Stimulated activated CD4-positive, alpha-beta T cell treated with anti-CD3 and anti-CD28 coated beads, Interleukin-1b, Interleukin-23, amount 100 ng/mL, for 4 hours (primary cell): ENCODE measurements at regions not wholly inside any gene's neighbourhood (a gene's known extent, or its start where the extent isn't known, plus 50 kb on each side); places are given as distances from the start of the nearest gene placed in this dataset.

ENCODE experiments used
- DNase-seq, 2 donors: peaks; one replicate each; pipeline ENCODE4 v3.0.0-alpha.2; 2020; ENCODE audit warnings: low read depth in 2 of 2

DNA sequence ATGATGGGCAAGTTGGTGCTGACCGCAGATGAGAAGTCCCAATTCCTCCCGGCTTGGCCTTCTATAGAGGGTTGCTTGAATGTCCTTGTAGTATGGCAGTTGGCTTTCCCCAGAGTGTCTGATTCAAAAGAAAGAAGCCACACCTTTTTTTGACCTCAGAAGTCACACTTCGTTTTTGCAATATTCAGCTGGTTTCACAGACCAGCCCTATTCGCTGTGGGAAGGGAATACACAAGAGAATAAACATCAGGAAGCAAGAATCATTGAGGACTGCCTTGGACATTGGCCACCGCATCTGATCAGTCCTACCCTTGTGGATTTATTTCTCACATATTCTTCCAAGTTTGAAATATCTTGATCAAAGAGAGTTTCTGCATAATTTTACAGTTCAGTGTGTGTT lies 228.6 kb upstream of the SUCLG2 start:
- no peak for DNase-seq

DNA sequence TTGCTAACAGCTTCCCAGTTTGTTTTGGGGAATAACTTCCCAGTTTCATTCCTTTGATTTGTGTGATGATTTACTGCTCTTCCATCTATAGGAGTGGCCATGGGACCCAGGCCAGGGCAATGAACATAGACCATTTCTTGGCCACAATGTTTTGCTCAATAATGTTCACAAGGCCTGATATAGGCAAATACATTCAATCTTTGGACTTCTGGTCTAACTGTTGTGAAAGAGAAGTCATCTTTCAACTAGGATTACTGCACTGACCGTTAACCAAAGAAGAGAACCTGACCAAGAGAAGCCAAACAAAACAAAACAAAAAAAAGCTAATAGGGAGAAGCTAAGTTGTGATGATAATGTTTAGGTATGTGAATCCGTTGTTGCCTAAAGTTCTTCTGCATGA lies 221.8 kb upstream of the SUCLG2 start:
- DNase-seq: no peak

DNA sequence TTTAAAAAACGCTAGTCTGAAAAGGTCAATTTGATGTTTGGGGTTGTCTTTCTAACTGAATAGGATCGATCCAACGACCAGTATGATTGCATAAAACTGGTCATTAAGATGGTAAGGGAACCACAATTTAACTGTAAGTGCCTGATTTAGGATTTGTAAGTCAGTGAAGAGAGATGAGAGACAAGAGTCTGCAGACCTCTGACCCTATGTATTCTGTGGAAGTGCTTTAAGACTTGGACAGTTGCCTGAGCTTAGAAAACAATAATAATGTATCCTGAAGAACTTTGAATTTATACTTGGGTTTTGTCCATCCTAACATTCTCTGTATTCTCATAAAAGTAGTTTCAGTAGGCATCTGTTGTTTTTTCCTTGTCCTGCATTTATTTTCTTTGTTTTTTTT lies 221.4 kb upstream of the SUCLG2 start:
- DNase-seq: no peak

DNA sequence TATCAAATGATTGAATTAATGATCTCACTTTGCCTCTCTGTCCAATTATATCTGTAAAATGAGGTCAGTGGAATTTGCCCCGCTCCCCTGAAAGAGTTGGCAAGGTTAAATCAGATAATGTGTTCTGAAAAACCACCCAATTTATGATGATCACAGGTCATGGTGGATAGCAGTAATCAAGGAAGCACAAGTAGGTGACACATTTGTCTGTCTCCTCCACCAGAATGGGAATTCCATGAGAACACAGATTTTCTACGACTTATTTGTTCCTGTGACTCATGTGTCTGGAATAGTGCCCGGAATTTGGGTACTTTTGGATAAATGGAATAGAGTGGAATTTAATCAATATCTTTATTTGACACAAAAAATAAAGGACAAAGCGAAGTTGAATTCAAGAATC lies 220.9 kb upstream of the SUCLG2 start:
- no peak for DNase-seq

DNA sequence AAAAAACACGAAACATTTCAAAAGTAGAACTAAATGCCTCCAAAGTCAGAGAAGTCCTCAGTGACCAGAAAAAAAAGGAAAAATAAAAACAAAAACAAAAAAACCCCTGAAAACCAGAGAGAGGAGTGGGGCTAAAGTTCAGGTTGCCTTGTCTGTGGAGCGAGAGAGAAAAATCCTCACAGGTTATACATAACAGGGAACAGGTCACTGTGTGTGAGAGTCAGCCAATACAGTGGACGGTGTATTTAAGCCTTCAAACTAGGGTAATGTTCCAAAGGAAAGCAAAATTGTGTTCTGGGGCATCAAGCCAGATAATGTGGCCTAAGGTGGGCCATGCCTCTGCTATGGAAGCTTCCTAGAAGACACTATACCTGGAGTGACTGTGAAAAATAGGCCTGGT lies 216.1 kb upstream of the SUCLG2 start:
- DNase-seq: no peak

DNA sequence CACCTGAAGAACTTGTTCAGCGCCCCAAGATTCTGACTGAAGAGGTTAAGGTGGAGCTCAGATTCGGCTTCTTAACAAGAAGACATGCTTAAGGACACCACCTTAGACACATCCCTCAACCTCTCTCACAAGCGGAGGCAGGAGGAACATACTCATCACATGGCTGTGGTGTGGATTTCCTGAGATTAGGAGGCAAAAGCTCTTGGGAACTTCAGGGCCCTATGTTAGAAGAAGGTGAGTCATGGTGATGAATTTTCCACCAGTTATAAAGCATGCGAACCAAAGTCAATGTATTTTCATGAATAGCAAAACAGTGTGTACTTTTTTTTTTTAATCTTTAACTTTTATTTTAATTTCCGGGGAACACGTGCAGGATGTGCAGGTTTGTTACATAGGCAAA lies 212.2 kb upstream of the SUCLG2 start:
- no peak for DNase-seq

DNA sequence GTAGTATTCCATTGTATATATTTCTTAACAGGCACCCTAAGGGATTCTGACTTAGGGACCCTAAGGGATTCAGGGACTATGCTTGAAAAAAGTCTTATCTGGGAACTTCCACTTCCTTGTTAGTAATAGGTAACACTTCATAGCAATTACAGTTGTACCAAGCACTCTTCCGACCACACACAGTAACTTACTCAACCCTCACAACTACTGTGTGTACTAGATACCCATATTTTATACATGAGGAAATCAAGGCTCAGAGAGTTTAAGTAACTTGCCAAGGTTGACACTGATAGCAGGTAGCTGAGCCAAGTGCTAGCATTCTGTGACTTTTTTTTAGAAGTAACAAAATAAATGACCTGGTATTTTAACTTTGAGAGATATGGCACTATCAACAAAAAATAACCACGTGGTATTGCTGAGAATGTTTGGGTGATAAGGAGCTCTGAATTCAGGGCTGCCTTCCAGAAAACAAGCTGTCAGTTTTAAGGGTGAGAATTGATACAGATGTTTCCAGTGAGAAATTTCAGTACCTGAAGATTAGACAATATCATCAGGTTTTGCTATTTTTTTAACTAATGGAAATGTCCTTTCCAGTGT lies 210.3 kb upstream of the SUCLG2 start:
- no peak for DNase-seq

DNA sequence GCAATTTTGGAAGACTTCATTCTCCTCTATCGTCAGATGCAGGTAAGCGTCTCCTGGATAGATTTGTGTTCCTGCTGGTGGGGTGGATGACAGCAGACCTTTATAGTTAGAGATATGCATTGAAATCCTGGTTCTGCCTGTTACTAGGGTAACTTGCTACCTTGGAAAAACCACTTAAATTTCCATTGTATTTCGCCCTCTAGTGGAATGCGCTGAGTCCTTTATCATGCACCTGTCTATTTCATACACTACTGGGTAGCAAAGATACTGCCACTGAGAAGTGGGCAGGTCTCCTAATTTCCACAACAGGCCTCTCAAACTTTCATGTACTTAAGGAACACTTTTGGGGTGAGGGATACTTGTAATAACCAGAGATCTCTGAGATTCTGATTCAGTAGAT lies 209.5 kb upstream of the SUCLG2 start:
- DNase-seq: no peak

DNA sequence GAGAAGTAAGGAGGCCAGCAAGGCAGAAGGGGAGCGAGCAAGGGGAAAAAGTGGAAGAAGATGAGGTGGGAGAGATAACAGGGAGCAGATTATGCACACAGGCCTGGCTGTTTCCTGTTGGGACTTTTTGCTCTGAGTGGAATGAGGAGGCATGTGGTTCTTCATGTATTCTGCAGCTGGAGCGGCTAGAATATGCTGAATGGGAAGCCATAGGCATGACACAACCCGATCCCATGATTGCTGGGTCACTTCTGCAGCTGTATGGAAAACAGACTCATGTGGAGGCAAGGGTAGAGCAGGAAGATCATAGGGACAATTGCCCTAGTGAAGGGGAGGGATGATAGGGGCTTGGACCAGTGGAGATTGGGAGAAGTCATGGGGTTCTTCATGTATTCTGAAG lies 206.0 kb upstream of the SUCLG2 start:
- DNase-seq: no peak

DNA sequence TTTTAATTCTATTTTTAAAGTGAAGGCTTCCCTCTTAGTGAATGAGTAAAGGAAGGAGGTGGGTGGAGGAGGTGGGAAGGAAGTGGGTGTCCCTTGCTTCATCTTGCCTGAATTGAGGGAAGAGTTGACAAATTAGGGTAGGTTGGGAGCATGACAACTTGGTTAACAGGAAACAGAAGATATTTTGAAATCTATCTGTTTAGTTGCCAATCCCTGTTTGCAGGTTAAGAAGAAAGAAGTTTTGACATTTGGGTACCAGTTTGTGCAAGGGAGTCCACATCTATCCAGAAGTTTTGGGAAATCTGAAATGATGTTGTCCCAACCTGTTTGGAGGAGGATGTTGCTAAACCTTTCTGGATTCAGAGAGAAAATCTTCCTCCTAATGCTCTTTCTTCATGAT lies 204.1 kb upstream of the SUCLG2 start:
- DNase-seq: no peak

DNA sequence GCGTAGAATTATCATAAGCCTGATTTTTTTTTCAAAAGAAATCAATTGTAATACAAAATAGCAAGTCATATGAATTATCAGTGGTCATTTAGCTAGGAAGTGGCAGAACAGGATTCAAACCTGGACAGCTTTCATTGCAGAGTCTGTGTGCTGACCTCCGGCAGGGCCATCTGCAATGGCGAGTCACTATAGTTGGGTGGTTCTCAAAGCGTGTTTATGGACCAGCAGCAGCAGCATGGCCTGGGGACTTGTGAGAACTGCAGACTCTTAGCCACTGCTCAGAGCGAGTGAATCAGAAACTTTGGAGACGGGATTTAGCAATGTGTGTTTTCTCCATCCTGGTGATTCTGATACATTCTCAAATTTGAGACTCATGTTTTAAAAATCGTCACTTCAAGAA lies 202.3 kb upstream of the SUCLG2 start:
- no peak for DNase-seq

DNA sequence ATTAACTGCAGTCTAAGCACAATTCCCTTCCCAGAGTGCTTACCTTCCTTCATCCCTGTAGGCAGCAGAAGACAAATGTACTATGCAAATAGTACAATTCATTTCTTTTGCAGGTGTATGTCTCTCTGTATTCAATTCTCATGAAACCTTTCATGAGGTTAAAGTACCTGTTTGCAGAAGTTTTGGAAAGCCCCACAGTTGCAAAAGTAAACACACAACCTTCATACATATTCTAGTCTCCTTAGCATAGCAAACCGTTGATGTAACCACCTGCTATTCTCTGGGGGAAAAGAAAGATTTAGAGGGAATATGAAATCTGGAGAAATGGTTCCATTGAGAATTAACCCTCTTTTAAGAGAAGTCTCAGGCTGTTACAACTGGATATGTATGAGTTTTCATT lies 200.3 kb upstream of the SUCLG2 start:
- no peak for DNase-seq

DNA sequence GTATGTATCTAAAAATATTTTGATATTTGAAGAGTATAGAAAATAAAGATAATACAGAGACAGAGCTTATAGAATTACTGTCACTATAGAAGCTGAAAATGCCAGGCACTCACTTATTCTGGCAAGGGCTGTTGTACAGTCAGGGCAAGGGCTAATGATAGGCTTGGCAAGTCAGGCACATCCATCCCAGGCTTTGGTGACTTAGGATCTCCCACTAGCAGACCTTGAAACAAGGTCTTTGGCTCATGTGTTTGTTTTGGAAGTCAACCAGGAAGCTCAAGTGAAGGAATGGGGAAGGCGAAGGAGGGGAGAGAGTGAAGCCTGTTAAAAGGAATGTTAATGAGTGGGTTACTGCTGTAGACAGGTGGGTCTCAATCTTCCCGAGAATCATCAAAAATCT lies 199.1 kb upstream of the SUCLG2 start:
- DNase-seq: no peak

DNA sequence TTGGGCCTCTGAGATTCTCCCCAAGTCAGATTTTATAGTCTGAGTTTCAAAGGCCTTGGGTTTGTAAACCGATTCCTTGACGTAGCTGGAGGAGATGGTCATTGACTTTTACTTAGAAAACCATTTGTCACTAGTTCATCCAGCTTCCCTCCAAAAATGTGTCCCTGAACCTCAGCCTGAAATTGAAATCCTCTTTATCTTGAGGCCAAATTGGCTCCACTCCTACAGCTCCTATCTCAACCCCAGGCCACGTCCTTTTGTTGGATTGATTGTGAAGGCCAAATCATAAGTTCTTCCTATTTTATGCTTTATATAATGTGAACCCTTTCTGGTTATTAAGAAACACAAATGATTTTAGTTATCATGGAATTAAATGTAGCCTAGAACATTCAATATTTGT lies 193.9 kb upstream of the SUCLG2 start:
- no peak for DNase-seq

DNA sequence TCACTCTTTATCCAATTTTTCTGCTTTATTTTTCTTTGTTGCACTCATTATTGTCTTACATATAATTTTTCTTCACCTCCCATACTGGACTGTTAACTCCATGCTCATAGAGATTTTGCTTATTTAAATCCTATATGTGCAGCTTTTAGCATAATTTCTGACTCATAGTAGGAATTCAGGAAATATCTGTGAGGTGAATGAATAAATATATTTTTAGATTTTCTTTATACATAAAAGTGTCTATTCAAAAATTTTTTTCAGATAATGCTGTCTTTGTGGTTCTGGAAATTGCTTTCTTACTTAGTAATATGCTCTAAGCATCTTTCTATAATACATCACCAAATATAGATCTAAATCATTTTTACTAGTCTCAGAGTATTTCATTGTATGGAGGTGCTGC lies 191.8 kb upstream of the SUCLG2 start:
- no peak for DNase-seq

DNA sequence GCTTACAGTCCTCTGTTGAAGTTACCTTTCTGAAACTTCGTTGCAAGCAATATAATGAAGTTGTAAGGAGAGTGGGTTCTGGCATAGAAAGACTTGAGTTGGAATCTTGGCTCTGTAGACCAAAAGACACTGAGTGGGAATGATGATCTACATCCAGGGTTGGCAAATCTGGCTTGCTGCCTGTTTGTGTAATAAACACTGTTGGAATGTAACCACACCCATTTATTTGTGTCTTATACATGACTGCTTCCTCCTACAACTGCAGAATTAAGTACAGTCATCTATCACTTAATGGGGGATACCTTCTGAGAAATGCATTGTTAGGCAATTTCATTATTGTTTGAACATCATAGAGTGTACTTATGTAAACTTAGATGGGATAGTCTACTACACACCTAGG lies 178.4 kb upstream of the SUCLG2 start:
- no peak for DNase-seq

DNA sequence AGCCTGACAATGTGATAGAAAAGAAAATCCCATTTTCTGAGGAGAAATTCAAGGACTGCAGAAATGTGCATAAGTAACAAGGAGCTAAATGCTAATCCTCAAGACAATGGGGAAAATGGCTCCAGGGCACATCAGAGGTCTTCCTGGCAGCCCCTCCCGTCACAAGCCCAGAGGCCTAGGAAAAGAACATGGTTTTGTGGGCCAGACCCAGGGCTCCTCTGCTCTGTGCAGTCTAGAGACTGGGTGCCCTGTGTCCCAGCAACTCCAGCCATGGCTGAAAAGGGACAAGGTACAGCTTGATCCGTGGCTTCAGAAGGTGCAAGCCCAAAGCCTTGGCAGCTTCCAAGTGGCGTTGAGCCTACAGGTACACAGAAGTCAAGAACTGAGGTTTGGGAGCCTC lies 176.8 kb upstream of the SUCLG2 start:
- no peak for DNase-seq

DNA sequence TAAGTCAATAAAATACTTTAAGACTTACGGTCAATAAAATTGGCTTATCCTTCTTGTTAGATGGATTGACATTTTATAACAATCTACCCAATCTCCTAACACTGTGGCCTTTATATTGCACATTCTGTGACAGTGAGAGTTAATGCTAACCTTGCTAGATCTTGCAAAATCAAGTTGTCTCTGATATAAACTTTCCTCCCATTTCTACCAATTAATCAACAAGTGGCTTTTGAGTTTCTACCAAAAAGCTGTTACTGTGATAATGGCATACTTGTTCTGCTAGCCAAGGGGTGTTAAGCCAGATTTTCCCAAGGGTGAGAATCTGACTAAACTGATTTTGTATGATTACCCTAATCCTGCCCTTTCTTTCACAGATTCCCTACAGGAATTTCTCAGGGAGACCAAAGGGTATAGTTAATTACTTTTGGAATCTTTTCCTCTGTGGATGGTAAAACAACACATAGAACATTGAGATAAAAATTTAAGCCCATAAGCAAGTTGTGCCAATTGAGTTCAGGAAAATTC lies 174.1 kb upstream of the SUCLG2 start:
- no peak for DNase-seq

DNA sequence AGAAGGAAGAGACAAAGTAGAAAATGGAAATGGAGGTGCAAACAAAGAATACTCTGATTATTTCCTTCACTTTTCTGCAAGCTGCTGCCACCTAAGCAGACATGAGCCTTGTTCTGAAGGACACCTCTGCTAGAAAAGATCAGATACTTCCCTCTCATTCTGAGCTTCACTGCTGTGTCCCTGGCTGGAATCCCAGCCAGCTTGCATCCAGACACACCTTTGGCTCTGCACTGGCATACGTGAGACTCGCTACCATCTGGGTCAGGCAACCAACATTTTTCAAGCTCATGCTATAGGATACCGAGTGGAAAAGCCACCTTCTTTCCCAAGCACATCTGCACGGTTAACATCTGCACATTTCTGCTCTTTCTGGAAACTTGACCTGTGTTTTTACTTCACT lies 166.7 kb upstream of the SUCLG2 start:
- DNase-seq: no peak

DNA sequence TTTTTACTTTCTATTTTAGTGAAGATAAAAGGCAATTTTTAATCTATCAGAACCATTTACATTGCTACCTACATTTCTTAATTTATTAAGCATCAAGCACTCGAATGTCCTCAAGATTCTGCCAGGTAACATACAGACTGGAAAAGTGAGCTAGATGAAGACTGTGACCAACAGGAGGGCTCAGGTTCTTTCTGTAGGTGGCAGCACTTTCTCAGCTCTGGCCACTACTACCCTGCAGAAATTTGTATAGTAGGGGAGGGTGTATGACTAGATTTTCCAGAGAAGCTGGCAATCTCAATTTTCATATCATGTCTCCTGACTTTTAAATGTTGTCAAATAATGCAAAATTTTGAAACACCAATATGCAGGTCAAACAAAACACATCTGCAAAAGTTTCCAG lies 165.0 kb upstream of the SUCLG2 start:
- DNase-seq: no peak

DNA sequence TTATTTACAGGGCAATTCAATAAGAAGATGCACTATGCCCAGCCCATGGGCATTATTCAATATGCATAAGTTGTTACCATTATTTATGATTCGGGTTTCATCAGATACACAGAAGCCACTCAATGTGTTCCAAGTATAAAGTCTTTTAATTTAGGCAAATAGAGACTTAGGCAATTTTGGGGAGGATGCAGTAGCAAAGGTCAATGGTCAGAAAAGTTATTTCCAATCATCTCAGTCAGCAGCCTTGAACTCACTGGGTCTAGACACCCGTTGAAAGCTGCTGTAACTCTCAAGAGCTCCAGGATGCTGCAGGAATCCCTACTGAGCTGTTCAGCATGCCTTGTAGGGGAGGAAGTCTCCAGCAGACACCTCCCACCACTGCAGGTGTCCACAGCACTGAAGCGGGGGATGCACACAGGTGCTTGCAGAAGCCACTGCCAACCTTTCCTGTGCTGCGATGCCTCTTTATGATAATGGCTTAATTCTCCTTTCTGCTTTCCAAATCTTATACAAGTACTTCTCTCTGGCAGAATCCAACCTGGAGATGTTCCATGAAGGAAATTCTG lies 155.0 kb upstream of the SUCLG2 start:
- DNase-seq: no peak

DNA sequence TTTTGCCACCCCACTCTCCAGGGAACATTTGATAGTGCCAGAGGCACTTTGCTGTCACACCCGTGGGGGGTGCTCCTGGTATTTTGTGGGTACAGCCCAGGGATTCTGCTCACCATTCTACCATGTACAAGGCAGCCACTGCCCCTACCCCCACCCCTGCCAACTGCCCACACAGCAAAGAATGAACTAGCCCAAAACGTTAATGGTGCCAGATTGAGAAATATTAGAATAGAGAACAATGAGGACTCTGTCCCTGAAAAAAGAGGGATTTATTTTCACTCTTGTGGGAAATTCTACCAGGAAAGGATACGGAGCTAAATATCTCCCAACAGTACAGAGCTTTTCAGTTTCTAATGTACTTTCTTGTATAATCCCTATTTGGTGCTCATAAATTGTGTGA lies 154.5 kb upstream of the SUCLG2 start:
- no peak for DNase-seq

DNA sequence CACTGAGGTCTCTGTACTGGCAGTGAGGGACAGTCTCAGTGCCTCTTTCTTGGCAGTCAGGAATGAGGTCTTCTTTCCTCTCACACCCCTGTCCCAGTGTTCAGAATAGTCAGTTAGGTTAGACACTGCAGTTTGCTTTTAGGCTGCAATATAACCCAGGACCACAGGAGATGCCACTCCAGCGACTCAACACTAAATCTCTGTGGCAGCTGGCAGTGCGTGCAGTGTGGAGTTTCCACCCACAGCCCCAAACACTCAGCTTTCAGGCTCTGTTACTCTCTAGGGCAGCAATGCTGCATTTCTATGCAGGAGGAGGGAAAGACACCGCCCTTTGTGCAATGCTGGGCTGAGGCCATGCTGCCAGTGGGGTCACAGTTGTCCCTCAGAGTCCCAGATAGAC lies 150.2 kb upstream of the SUCLG2 start:
- DNase-seq: no peak

DNA sequence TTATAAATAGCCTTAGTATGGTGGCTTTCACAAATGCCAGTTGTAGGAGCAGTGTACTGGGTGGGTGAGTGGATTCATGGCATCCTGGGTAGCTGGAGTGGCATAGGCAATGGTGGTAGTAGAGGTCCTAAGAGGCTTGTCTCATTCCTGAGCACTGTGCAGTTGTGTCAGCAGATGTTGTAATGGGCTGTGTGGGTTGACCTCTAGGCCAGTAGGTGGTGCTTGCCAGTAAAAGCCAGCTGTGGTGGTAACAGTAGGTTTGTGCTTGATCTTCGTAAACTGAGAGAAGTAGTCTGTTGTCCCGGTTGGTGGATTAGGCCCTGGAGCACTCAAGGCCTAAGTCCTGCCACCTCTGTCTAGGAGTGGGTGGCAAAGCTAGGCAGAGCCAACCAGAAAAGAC lies 149.7 kb upstream of the SUCLG2 start:
- no peak for DNase-seq
